Right lobe of liver (tissue), 6 donors: ENCODE measurements at regions not wholly inside any gene's neighbourhood (a gene's known extent, or its start where the extent isn't known, plus 50 kb on each side); places are given as distances from the start of the nearest gene placed in this dataset.

Experiments
- ATAC-seq, 4 donors: fragments of 200-7000 bp; cut with Tn5 transposase; one replicate each; pipeline ENCODE4 v1.9.1; 2020; ENCODE audit warnings: mild to moderate bottlenecking in 4 of 4, moderate library complexity in 4 of 4
- DNase-seq, 3 donors: peaks; one replicate each; pipeline ENCODE4 v3.0.0-alpha.2; 2020
- H3K27ac ChIP-seq, 3 donors: fragments of 200-600 bp; one replicate each; pipeline ENCODE4 v1.8.0; 2022
- H3K27me3 ChIP-seq, 2 donors: fragments of 200-600 bp; one replicate each; pipeline ENCODE4 v1.8.0; 2022
- H3K36me3 ChIP-seq, 4 donors: fragments of 200-600 bp; sonication (generic) in 1 of 4; one replicate each; pipeline versions ENCODE4 v1.5.1 to v1.8.0; 2017 to 2022; ENCODE audit warnings: control low read depth in 1 of 4
- H3K4me1 ChIP-seq, 4 donors: fragments of 200-600 bp; sonication (generic) in 1 of 4; one replicate each; pipeline versions ENCODE4 v1.5.1 to v1.8.0; 2017 to 2022; ENCODE audit warnings: control low read depth in 1 of 4
- H3K4me3 ChIP-seq, 3 donors: fragments of 200-600 bp; one replicate each; pipeline ENCODE4 v1.8.0; 2022
- H3K9me3 ChIP-seq, 4 donors: fragments of 200-600 bp; sonication (generic) in 1 of 4; one replicate each; pipeline versions ENCODE4 v1.5.1 to v1.8.0; 2017 to 2022; ENCODE audit warnings: control low read depth in 1 of 4
- POLR2A ChIP-seq: fragments of 450-650 bp; IDR thresholded peaks from one replicate; pipeline ENCODE4 v1.6.1; 2017; ENCODE audit warnings: antibody characterized with exemption, mild to moderate bottlenecking
- WGBS: methylation state at CpG from one replicate; pipeline ENCODE4 v1.1.6; 2018; ENCODE audit warnings: low coverage, low lambda C conversion rate; ENCODE audit not compliant: insufficient coverage; ENCODE audit errors: missing lambda C conversion rate; 5-methylcytosine and 5-hydroxymethylcytosine counted together
- intact Hi-C, 2 donors: fragments of 100-400 bp; cut with DNase I; formaldehyde crosslinking; loops; one replicate each; pipeline versions ENCODE4 v1.11.2 to v1.14.1; 2022
- TF ChIP-seq, protein P1 (sequence below), 4 donors: fragments of 200-600 bp in 3 of 4; fragments of 450-650 bp in 1 of 4; IDR thresholded peaks; one replicate each; pipeline versions ENCODE4 v1.5.1 to v1.8.0; 2016 to 2022; ENCODE audit warnings: antibody characterized with exemption in 4 of 4, mild to moderate bottlenecking in 2 of 4
- donor health status: DM: no; HTN: yes; CAD: no.
- donor health status: DM: no; HTN: no; CAD: no.
- donor health status: DM: no; HTN: no; CAD: no.
- donor health status: DM: no; HTN: yes; CAD: no.
- donor health status: DM: no; HTN: yes; CAD: no.

DNA sequence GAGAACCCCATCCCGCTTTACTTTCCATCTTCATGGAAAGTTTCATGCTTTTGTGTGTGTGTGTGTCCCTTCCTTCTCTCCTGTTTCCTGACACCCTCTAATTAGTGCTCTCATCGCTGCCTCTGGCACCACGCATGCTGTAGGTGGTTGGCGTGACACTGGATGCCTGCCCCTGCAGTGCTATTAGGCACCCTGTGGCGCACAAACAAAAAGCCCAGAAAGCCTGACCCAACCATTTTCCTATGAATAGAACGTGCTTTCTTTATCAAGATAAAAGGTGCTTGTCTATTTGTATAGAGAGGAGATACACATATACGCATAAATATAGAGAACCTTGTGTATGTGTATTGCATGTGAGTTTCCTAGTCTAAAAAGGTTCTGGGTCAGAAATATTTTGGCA is 120.8 kb upstream of the CDCA7L start:
- intact Hi-C loops = no loop called here
- no peak overlapping the region for H3K4me3 ChIP-seq
- ATAC-seq = no peak
- H3K4me1 ChIP-seq = no peaks in the 10 kb centered on the region
- H3K9me3 ChIP-seq = no peaks in the 10 kb centered on the region
- WGBS = 69% methylated on average over 7 of the region's 7 CpGs
- TF ChIP-seq POLR2A = no peak
- TF ChIP-seq, protein P1, sequence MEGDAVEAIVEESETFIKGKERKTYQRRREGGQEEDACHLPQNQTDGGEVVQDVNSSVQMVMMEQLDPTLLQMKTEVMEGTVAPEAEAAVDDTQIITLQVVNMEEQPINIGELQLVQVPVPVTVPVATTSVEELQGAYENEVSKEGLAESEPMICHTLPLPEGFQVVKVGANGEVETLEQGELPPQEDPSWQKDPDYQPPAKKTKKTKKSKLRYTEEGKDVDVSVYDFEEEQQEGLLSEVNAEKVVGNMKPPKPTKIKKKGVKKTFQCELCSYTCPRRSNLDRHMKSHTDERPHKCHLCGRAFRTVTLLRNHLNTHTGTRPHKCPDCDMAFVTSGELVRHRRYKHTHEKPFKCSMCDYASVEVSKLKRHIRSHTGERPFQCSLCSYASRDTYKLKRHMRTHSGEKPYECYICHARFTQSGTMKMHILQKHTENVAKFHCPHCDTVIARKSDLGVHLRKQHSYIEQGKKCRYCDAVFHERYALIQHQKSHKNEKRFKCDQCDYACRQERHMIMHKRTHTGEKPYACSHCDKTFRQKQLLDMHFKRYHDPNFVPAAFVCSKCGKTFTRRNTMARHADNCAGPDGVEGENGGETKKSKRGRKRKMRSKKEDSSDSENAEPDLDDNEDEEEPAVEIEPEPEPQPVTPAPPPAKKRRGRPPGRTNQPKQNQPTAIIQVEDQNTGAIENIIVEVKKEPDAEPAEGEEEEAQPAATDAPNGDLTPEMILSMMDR (IDR thresholded peaks at IDR 0.05) = no peak
- DNase-seq = no peak
- no peaks in the 10 kb centered on the region for H3K36me3 ChIP-seq
- H3K27ac ChIP-seq = no peak overlapping the region
- no peaks in the 10 kb centered on the region for H3K27me3 ChIP-seq

- no peak overlapping the region for H3K27ac ChIP-seq
- no peak overlapping the region for H3K4me3 ChIP-seq
- WGBS = 51% methylated on average over 2 of the region's 2 CpGs
- no peaks in the 10 kb centered on the region for H3K27me3 ChIP-seq
- H3K4me1 ChIP-seq = no peaks in the 10 kb centered on the region
- no peaks in the 10 kb centered on the region for H3K36me3 ChIP-seq
- intact Hi-C loops = no loop called here
- DNase-seq (no peak), ATAC-seq (no peak)
- TF ChIP-seq, protein P1 (IDR thresholded peaks at IDR 0.05) = no peak
- no peak for TF ChIP-seq POLR2A
- no peaks in the 10 kb centered on the region for H3K9me3 ChIP-seq
Observed at GRCh38 chr7:22064816-22065215, 119.1 kb upstream of the CDCA7L start.

- H3K9me3 ChIP-seq = no peaks in the 10 kb centered on the region
- no peaks in the 10 kb centered on the region for H3K27me3 ChIP-seq
- H3K4me3 ChIP-seq = no peak overlapping the region
- no peak overlapping the region for H3K27ac ChIP-seq
- DNase-seq (no peak), ATAC-seq (no peak)
- H3K36me3 ChIP-seq = no peaks in the 10 kb centered on the region
- intact Hi-C loops = no loop called here
- no peak for TF ChIP-seq POLR2A
- TF ChIP-seq, protein P1 (IDR thresholded peaks at IDR 0.05) = no peak
- no peaks in the 10 kb centered on the region for H3K4me1 ChIP-seq
- WGBS = 52% methylated on average over 2 of the region's 2 CpGs
Observed at GRCh38 chr7:22061775-22062174, 116.1 kb upstream of the CDCA7L start.

GRCh38 chr7:22060863-22061262 is 115.2 kb upstream of the CDCA7L start:
- intact Hi-C loops = no loop called here
- H3K4me1 ChIP-seq = no peaks in the 10 kb centered on the region
- no peaks in the 10 kb centered on the region for H3K27me3 ChIP-seq
- H3K9me3 ChIP-seq = no peaks in the 10 kb centered on the region
- ATAC-seq (no peak), DNase-seq (no peak)
- no peak overlapping the region for H3K27ac ChIP-seq
- no peak overlapping the region for H3K4me3 ChIP-seq
- TF ChIP-seq, protein P1 (IDR thresholded peaks at IDR 0.05) = no peak
- TF ChIP-seq POLR2A = no peak
- 75% methylated on average over 3 of the region's 3 CpGs for WGBS
- H3K36me3 ChIP-seq = no peaks in the 10 kb centered on the region

- no peaks in the 10 kb centered on the region for H3K27me3 ChIP-seq
- TF ChIP-seq POLR2A = no peak
- TF ChIP-seq, protein P1 (IDR thresholded peaks at IDR 0.05) = no peak
- no peaks in the 10 kb centered on the region for H3K9me3 ChIP-seq
- H3K27ac ChIP-seq = no peak overlapping the region
- DNase-seq (no peak), ATAC-seq (no peak)
- WGBS = 42% methylated on average over 1 of the region's 1 CpG
- H3K36me3 ChIP-seq = no peaks in the 10 kb centered on the region
- intact Hi-C loops = no loop called here
- H3K4me3 ChIP-seq = no peak overlapping the region
- no peaks in the 10 kb centered on the region for H3K4me1 ChIP-seq
Observed at GRCh38 chr7:22060197-22060596, 114.5 kb upstream of the CDCA7L start.
